HUES6 (cell line): ENCODE measurements at regions not wholly inside any gene's neighbourhood (a gene's known extent, or its start where the extent isn't known, plus 50 kb on each side); places are given as distances from the start of the nearest gene placed in this dataset.
"Not testable (repeated sequence)": the region's sequence is repeated elsewhere in the genome, so short reads cannot be mapped to it uniquely, and the experiment has no call there.

Experiments used
- H3K27ac ChIP-seq: 2 replicates; pipeline ENCODE4 v1.7.0; 2013; ENCODE audit warnings: low read depth, mild to moderate bottlenecking, low read length, inconsistent platforms
- H3K27me3 ChIP-seq: 2 replicates; pipeline ENCODE4 v1.6.1; 2013; ENCODE audit warnings: low read length; ENCODE audit not compliant: control insufficient read depth, insufficient read depth
- H3K36me3 ChIP-seq: 2 replicates; pipeline ENCODE4 v1.6.1; 2013; ENCODE audit warnings: low read length; ENCODE audit not compliant: control insufficient read depth, insufficient read depth
- H3K4me1 ChIP-seq: 2 replicates; pipeline ENCODE4 v1.6.1; 2013; ENCODE audit warnings: low read length; ENCODE audit not compliant: control insufficient read depth, insufficient read depth
- H3K4me3 ChIP-seq: 2 replicates; pipeline ENCODE4 v1.5.1; 2013; ENCODE audit warnings: low read depth, low read length
- H3K9ac ChIP-seq: one replicate; pipeline ENCODE4 v1.6.1; 2013; ENCODE audit warnings: mild to moderate bottlenecking, low read length
- H3K9me3 ChIP-seq: 2 replicates; pipeline ENCODE4 v1.6.1; 2013; ENCODE audit warnings: low read depth, low read length; ENCODE audit not compliant: control insufficient read depth, insufficient read depth

GRCh38 chr10:21364196-21365114, 161.0 kb downstream of the SKIDA1 start:
- Histone ChIP-seq H3K9ac (peak overlapping the region; percentile 44), H3K27ac (peak overlapping the region; percentile 88), H3K9me3 (no peaks in the 10 kb centered on the region), H3K27me3 (no peaks in the 10 kb centered on the region), H3K4me3 (peak overlapping the region; percentile 5; the same call in 1 of the 2 replicates), H3K36me3 (no peaks in the 10 kb centered on the region), H3K4me1 (peaks cover 36% of the 10 kb centered on the region)

- H3K27ac ChIP-seq, result peak overlapping the region; percentile 88
- peak overlapping the region; percentile 5; the same call in 1 of the 2 replicates for H3K4me3 ChIP-seq
- peak overlapping the region; percentile 35 for H3K9ac ChIP-seq
- peaks cover 36% of the 10 kb centered on the region for H3K4me1 ChIP-seq
- no peaks in the 10 kb centered on the region for H3K27me3 ChIP-seq
- no peaks in the 10 kb centered on the region for H3K36me3 ChIP-seq
- H3K9me3 ChIP-seq, result no peaks in the 10 kb centered on the region
These were observed 161.8 kb downstream of the SKIDA1 start for GRCh38 chr10:21363731-21364104.

GRCh38 chr10:21363092-21363730, 162.3 kb downstream of the SKIDA1 start:
- H3K9me3 ChIP-seq, result no peaks in the 10 kb centered on the region
- H3K27me3 ChIP-seq, result no peaks in the 10 kb centered on the region
- peak overlapping the region; percentile 35 for H3K9ac ChIP-seq
- H3K27ac ChIP-seq, result peak overlapping the region; percentile 88
- no peaks in the 10 kb centered on the region for H3K36me3 ChIP-seq
- H3K4me3 ChIP-seq, result no peak overlapping the region
- H3K4me1 ChIP-seq, result peaks cover 36% of the 10 kb centered on the region

GRCh38 chr10:21359202-21359601, 166.3 kb downstream of the SKIDA1 start:
- Histone ChIP-seq H3K9me3 (no peaks in the 10 kb centered on the region), H3K9ac (no peak overlapping the region), H3K27me3 (no peaks in the 10 kb centered on the region), H3K27ac (no peak overlapping the region), H3K4me1 (peaks cover 26% of the 10 kb centered on the region), H3K4me3 (no peak overlapping the region), H3K36me3 (no peaks in the 10 kb centered on the region)

GRCh38 chr10:21355591-21356011, 169.9 kb downstream of the SKIDA1 start:
- Histone ChIP-seq H3K4me3 (no peak overlapping the region), H3K4me1 (no peaks in the 10 kb centered on the region), H3K36me3 (no peaks in the 10 kb centered on the region), H3K9ac (no peak overlapping the region), H3K27ac (no peak overlapping the region), H3K27me3 (no peaks in the 10 kb centered on the region), H3K9me3 (no peaks in the 10 kb centered on the region)

GRCh38 chr10:21352886-21353285, 172.6 kb downstream of the SKIDA1 start:
- Histone ChIP-seq H3K27me3 (no peaks in the 10 kb centered on the region), H3K4me3 (no peak overlapping the region), H3K27ac (no peak overlapping the region), H3K4me1 (peaks cover 9% of the 10 kb centered on the region), H3K9me3 (no peaks in the 10 kb centered on the region), H3K36me3 (no peaks in the 10 kb centered on the region), H3K9ac (no peak overlapping the region)

- H3K36me3 ChIP-seq, H3K9ac ChIP-seq, H3K4me1 ChIP-seq, H3K27me3 ChIP-seq, H3K9me3 ChIP-seq, H3K27ac ChIP-seq, H3K4me3 ChIP-seq: not testable (repeated sequence)
These were observed 173.9 kb downstream of the SKIDA1 start for GRCh38 chr10:21351594-21351993.

GRCh38 chr10:21349912-21350286, 175.6 kb downstream of the SKIDA1 start:
- H3K27ac ChIP-seq, result no peak overlapping the region
- peaks cover 6% of the 10 kb centered on the region for H3K9me3 ChIP-seq
- H3K27me3 ChIP-seq, result no peaks in the 10 kb centered on the region
- H3K4me3 ChIP-seq, result no peak overlapping the region
- H3K9ac ChIP-seq, result no peak overlapping the region
- no peaks in the 10 kb centered on the region for H3K36me3 ChIP-seq
- H3K4me1 ChIP-seq, result peaks cover 11% of the 10 kb centered on the region

GRCh38 chr10:21347785-21348170, 177.7 kb downstream of the SKIDA1 start:
- peaks cover 6% of the 10 kb centered on the region for H3K9me3 ChIP-seq
- H3K9ac ChIP-seq, result no peak overlapping the region
- no peaks in the 10 kb centered on the region for H3K36me3 ChIP-seq
- H3K27me3 ChIP-seq, result no peaks in the 10 kb centered on the region
- no peak overlapping the region for H3K4me3 ChIP-seq
- no peak overlapping the region for H3K27ac ChIP-seq
- H3K4me1 ChIP-seq, result peaks cover 17% of the 10 kb centered on the region

- no peak overlapping the region for H3K9ac ChIP-seq
- peaks cover 6% of the 10 kb centered on the region for H3K9me3 ChIP-seq
- no peak overlapping the region for H3K27ac ChIP-seq
- no peaks in the 10 kb centered on the region for H3K36me3 ChIP-seq
- H3K4me1 ChIP-seq, result peaks cover 17% of the 10 kb centered on the region
- no peak overlapping the region for H3K4me3 ChIP-seq
- H3K27me3 ChIP-seq, result no peaks in the 10 kb centered on the region
These were observed 178.3 kb downstream of the SKIDA1 start for GRCh38 chr10:21347043-21347784.

- Histone ChIP-seq H3K9me3 (peaks cover 6% of the 10 kb centered on the region), H3K4me3 (no peak overlapping the region), H3K9ac (no peak overlapping the region), H3K4me1 (peaks cover 8% of the 10 kb centered on the region; the same call in 1 of the 2 replicates), H3K27ac (no peak overlapping the region), H3K27me3 (no peaks in the 10 kb centered on the region), H3K36me3 (no peaks in the 10 kb centered on the region)
These were observed 182.4 kb downstream of the SKIDA1 start for GRCh38 chr10:21343087-21343486.
